Lower lobe of right lung (tissue), 2 donors: ENCODE measurements at regions not wholly inside any gene's neighbourhood (a gene's known extent, or its start where the extent isn't known, plus 50 kb on each side); places are given as distances from the start of the nearest gene placed in this dataset.
A peak's percentile ranks its signal among the peaks of the same experiment; 100 is the strongest.

Experiments
- ATAC-seq, 2 donors: fragments of 200-7000 bp; cut with Tn5 transposase; one replicate each; pipeline ENCODE4 v1.9.1; 2020 to 2022; ENCODE audit warnings: mild to moderate bottlenecking in 2 of 2, moderate library complexity in 2 of 2
- DNase-seq: peaks from one replicate; pipeline ENCODE4 v3.0.0-alpha.2; 2020
- H3K27ac ChIP-seq: fragments of 200-600 bp; one replicate; pipeline ENCODE4 v1.8.0; 2022
- H3K27me3 ChIP-seq: fragments of 200-600 bp; one replicate; pipeline ENCODE4 v1.8.0; 2022; ENCODE audit warnings: low read depth
- H3K36me3 ChIP-seq: fragments of 200-600 bp; one replicate; pipeline ENCODE4 v1.8.0; 2022; ENCODE audit warnings: mild to moderate bottlenecking
- H3K4me1 ChIP-seq: fragments of 200-600 bp; one replicate; pipeline ENCODE4 v1.8.0; 2022
- H3K4me3 ChIP-seq: fragments of 200-600 bp; one replicate; pipeline ENCODE4 v1.8.0; 2022; ENCODE audit warnings: mild to moderate bottlenecking
- H3K9me3 ChIP-seq: fragments of 200-600 bp; one replicate; pipeline ENCODE4 v1.8.0; 2022
- intact Hi-C: fragments of 100-400 bp; cut with DNase I; formaldehyde crosslinking; loops from one replicate; pipeline ENCODE4 v1.11.0; 2022
- TF ChIP-seq, protein P1 (sequence below): fragments of 200-600 bp; IDR thresholded peaks from one replicate; pipeline ENCODE4 v1.8.0; 2022; ENCODE audit warnings: antibody characterized with exemption, mild to moderate bottlenecking
- donor health status: DM: no; HTN: yes; CAD: no; lungs with severe emphysema.

DNA sequence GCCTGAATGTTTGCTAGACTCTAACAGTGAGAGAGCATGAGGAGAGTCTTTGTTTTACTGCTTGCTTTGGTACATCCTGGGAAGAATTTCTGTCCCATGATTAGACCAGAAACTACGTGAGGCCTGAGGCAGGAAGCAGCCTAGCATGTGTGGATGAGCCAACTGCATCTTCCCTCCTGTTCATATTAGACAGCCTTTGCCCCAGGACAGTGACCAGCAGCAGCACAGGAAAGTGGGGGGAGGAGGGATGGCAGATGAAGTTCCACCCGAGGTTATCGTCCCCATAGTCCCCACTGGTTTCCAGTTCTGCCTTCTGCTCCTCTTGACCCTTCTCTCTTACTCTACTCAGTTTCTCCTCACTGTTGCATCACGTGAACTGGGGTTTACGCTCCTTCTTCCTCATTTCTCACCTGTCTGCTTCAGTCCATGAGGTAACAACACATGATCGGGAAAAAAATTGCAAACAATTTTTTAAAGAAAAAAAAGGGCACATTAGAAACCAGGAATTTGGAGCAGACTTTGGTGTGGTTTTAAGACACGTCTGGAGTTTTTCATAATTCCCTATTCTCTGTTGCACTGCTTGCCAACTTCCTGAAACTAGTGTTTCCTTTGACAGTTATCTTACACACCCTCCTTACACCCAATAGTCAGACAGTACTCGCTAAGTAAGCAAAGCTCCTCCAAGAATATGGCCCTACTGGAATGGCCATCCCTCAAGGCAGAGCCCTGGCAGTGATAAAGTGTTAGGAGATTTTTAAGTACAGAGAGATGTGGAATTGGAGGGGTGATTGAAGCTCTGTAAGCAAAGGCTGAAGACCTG is 84.1 kb downstream of the SNX18 start:
- H3K27ac ChIP-seq, result no peak overlapping the region
- peaks cover 2% of the 10 kb centered on the region for H3K9me3 ChIP-seq
- ATAC-seq, result peak; percentile 35 to 78
- TF ChIP-seq, protein P1, sequence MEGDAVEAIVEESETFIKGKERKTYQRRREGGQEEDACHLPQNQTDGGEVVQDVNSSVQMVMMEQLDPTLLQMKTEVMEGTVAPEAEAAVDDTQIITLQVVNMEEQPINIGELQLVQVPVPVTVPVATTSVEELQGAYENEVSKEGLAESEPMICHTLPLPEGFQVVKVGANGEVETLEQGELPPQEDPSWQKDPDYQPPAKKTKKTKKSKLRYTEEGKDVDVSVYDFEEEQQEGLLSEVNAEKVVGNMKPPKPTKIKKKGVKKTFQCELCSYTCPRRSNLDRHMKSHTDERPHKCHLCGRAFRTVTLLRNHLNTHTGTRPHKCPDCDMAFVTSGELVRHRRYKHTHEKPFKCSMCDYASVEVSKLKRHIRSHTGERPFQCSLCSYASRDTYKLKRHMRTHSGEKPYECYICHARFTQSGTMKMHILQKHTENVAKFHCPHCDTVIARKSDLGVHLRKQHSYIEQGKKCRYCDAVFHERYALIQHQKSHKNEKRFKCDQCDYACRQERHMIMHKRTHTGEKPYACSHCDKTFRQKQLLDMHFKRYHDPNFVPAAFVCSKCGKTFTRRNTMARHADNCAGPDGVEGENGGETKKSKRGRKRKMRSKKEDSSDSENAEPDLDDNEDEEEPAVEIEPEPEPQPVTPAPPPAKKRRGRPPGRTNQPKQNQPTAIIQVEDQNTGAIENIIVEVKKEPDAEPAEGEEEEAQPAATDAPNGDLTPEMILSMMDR, result no peak
- H3K27me3 ChIP-seq, result no peaks in the 10 kb centered on the region
- H3K4me3 ChIP-seq, result no peak overlapping the region
- H3K4me1 ChIP-seq, result peaks cover 15% of the 10 kb centered on the region
- H3K36me3 ChIP-seq, result no peaks in the 10 kb centered on the region
- intact Hi-C loops, result no loop called here
- DNase-seq, result no peak
